Endothelial cell of umbilical vein (primary cell): ENCODE measurements at regions not wholly inside any gene's neighbourhood (a gene's known extent, or its start where the extent isn't known, plus 50 kb on each side); places are given as distances from the start of the nearest gene placed in this dataset.

Source experiments
- BruUV-seq: library from RNA; stranded (reverse); fragments of 400-500 nt; replicated peaks from 2 replicates; lab custom pipeline; 2021; lab: Mats Ljungman, UMichigan
- CTCF ChIA-PET: fragments of 300-600, 350-600 bp; sonication (Branson Sonifier 250); formaldehyde crosslinking; loops from one replicate; lab custom pipeline; 2021; ENCODE audit warnings: antibody characterized with exemption, inconsistent platforms; lab: Charles Lee
- POLR2A ChIA-PET: fragments of 300-600, 350-600 bp; sonication (Branson Sonifier 250); formaldehyde crosslinking; loops from one replicate; lab custom pipeline; 2021; ENCODE audit warnings: antibody characterized with exemption, inconsistent platforms; lab: Charles Lee
- DNase-seq: peaks from one replicate; pipeline ENCODE4 v3.0.0-alpha.2; 2011; ENCODE audit warnings: low read depth, low spot score
- FAIRE-seq: peaks from 2 replicates; lab custom pipeline; 2011; peaks lifted over from hg19 to GRCh38; lab: Jason Lieb, UNC
- H2AFZ ChIP-seq: 2 replicates; pipeline ENCODE4 v1.6.0; 2012; ENCODE audit warnings: low read depth, low read length, control low read depth, inconsistent platforms
- H3K27ac ChIP-seq: 2 replicates; pipeline ENCODE4 v1.5.1; 2011; ENCODE audit warnings: low read depth, mild to moderate bottlenecking, control low read depth, low read length, moderate library complexity; ENCODE audit not compliant: insufficient read depth
- H3K27me3 ChIP-seq, 2 experiments: 2 replicates each; pipeline versions ENCODE4 v1.6.0 to v1.6.1; 2011; ENCODE audit warnings: low read length in 2 of 2, mixed read lengths in 1 of 2; ENCODE audit not compliant: control insufficient read depth in 2 of 2, insufficient read depth in 2 of 2
- H3K36me3 ChIP-seq, 2 experiments: 2 replicates in 1 of 2; 3 replicates in 1 of 2; pipeline ENCODE4 v1.5.1; 2011; ENCODE audit warnings: low read length in 2 of 2, mild to moderate bottlenecking in 1 of 2, moderate library complexity in 1 of 2; ENCODE audit not compliant: control insufficient read depth in 2 of 2, insufficient read depth in 2 of 2; ENCODE audit errors: extremely low read depth in 1 of 2
- H3K4me1 ChIP-seq: 3 replicates; pipeline ENCODE4 v1.5.1; 2011; ENCODE audit warnings: mild to moderate bottlenecking, low read length; ENCODE audit not compliant: control insufficient read depth, insufficient read depth; ENCODE audit errors: extremely low read depth
- H3K4me2 ChIP-seq: 2 replicates; pipeline ENCODE4 v1.6.1; 2011; ENCODE audit warnings: low read length, control low read depth, mixed read lengths; ENCODE audit not compliant: insufficient read depth
- H3K4me3 ChIP-seq, 3 experiments: fragments of 200-600 bp in 1 of 3; sonication (generic), shearing (Covaris generic) in 1 of 3; replicated peaks in 1 of 3; 2 replicates each; pipeline ENCODE4 v1.5.1; 2011 to 2016; ENCODE audit warnings: control low read depth in 3 of 3, low read length in 3 of 3, mild to moderate bottlenecking in 2 of 3, inconsistent platforms in 1 of 3, low read depth in 1 of 3, moderate library complexity in 1 of 3; ENCODE audit not compliant: insufficient read depth in 1 of 3
- H3K79me2 ChIP-seq: 2 replicates; pipeline ENCODE4 v1.6.0; 2012; ENCODE audit warnings: low read length, inconsistent platforms; ENCODE audit not compliant: control insufficient read depth, insufficient read depth
- H3K9ac ChIP-seq: replicated peaks from 2 replicates; pipeline ENCODE3; 2011; ENCODE audit warnings: low read length, control low read depth; ENCODE audit not compliant: insufficient read depth; ENCODE audit errors: extremely low read depth
- H3K9me1 ChIP-seq: replicated peaks from 3 replicates; pipeline ENCODE4 v1.6.0; 2011; ENCODE audit warnings: mild to moderate bottlenecking, low read length; ENCODE audit not compliant: control insufficient read depth, insufficient read depth; ENCODE audit errors: extremely low read depth
- H3K9me3 ChIP-seq: replicated peaks from 2 replicates; pipeline ENCODE4 v1.5.1; 2012; ENCODE audit warnings: low read length, inconsistent platforms; ENCODE audit not compliant: control insufficient read depth, insufficient read depth
- H4K20me1 ChIP-seq: replicated peaks from 2 replicates; pipeline ENCODE3; 2011; ENCODE audit warnings: mild to moderate bottlenecking, low read length; ENCODE audit not compliant: control insufficient read depth, insufficient read depth; ENCODE audit errors: extremely low read depth
- GATA2 ChIP-seq: IDR thresholded peaks from 2 replicates; pipeline ENCODE4 v1.7.0; 2011; ENCODE audit warnings: low read depth, mild to moderate bottlenecking, moderate library complexity, mixed read lengths, low read length; ENCODE audit not compliant: insufficient read length, insufficient read depth
- POLR2AphosphoS5 ChIP-seq: IDR thresholded peaks from 2 replicates; pipeline ENCODE4 v1.6.1; 2012; ENCODE audit warnings: low read depth, mild to moderate bottlenecking, control low read depth, low read length, moderate library complexity; ENCODE audit not compliant: insufficient read depth
- dilution Hi-C: fragments of 300-500 bp; cut with MboI; formaldehyde crosslinking; loops from one replicate; pipeline ENCODE4 v1.15.0; 2019; ENCODE audit warnings: low sequenced_read_pairs; ENCODE audit not compliant: extremely low pct_ligation_motif_present
- intact Hi-C: fragments of 100-400 bp; cut with micrococcal nuclease; formaldehyde crosslinking; loops from one replicate; pipeline ENCODE4 v1.10.0; 2022
- TF ChIP-seq, protein P1 (sequence below), 2 donors: IDR thresholded peaks; 1 replicate in 1 of 2; 2 replicates in 1 of 2; pipeline ENCODE4 v1.5.1; 2011; ENCODE audit warnings: low read length in 2 of 2, mild to moderate bottlenecking in 2 of 2, moderate library complexity in 2 of 2, control low read depth in 1 of 2, inconsistent platforms in 1 of 2, low read depth in 1 of 2; ENCODE audit not compliant: insufficient read depth in 1 of 2; ENCODE audit errors: extremely low read depth in 1 of 2
- TF ChIP-seq, protein P2 (sequence below): IDR thresholded peaks from 2 replicates; pipeline ENCODE4 v1.6.1; 2011; ENCODE audit not compliant: insufficient read depth, insufficient read length

DNA sequence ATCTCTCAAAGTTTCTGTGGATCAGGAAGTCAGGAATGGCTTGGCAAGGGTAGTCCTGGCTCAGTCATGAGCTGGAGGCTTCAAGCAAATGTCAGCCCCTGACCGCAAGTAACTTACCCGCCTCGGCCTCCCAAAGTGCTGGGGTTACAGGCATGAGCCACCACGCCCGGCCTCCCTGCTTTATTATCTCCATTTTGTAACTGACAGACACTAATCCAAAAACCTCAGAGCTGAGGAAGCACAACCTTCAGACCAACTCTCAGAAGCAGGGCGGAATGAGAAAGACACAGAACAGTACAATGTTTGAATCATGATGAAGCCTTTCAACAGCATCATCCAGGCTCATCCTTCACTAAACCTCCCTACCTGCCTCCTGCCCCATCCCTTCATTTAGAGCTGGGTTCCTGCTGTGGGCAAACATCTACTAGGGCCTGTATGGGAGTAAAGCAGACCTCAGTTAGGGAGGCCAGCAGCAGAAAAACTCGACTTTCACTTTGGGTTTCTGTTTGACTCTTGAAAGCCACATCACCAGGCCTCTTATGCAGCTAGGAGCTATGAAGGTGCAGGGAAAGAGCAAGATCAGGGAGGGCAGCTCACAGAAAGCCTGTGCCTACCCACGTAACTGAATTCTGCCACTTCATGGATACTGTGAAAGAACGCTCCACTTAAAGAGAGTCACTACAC lies 84.4 kb upstream of the RAB4A start:
- dilution Hi-C loops: no loop called here

More for the DNA sequence above, 84.4 kb upstream of the RAB4A start:
- Histone ChIP-seq H3K27me3 (no peaks in the 10 kb centered on the region), H3K4me2 (no peak overlapping the region), H2AFZ (no peak overlapping the region), H3K79me2 (no peaks in the 10 kb centered on the region), H3K4me1 (no peaks in the 10 kb centered on the region), H4K20me1 (no peaks in the 10 kb centered on the region), H3K9ac (no peak overlapping the region), H3K9me1 (no peaks in the 10 kb centered on the region), H3K36me3 (no peaks in the 10 kb centered on the region), H3K9me3 (no peaks in the 10 kb centered on the region), H3K27ac (no peak overlapping the region), H3K4me3 (no peak overlapping the region)
- ChIA-PET CTCF (no interaction called here), POLR2A (no interaction called here)
- intact Hi-C loops: no loop called here
- DNase-seq (no peak), FAIRE-seq (no peak)
- TF ChIP-seq, protein P1, sequence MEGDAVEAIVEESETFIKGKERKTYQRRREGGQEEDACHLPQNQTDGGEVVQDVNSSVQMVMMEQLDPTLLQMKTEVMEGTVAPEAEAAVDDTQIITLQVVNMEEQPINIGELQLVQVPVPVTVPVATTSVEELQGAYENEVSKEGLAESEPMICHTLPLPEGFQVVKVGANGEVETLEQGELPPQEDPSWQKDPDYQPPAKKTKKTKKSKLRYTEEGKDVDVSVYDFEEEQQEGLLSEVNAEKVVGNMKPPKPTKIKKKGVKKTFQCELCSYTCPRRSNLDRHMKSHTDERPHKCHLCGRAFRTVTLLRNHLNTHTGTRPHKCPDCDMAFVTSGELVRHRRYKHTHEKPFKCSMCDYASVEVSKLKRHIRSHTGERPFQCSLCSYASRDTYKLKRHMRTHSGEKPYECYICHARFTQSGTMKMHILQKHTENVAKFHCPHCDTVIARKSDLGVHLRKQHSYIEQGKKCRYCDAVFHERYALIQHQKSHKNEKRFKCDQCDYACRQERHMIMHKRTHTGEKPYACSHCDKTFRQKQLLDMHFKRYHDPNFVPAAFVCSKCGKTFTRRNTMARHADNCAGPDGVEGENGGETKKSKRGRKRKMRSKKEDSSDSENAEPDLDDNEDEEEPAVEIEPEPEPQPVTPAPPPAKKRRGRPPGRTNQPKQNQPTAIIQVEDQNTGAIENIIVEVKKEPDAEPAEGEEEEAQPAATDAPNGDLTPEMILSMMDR (IDR thresholded peaks at IDR 0.05; ENCODE audit: extremely low read depth in 1 of 2, insufficient read depth in 1 of 2, low read depth in 1 of 2, low read length in 2 of 2): no peak
- no peak for TF ChIP-seq GATA2
- TF ChIP-seq, protein P2, sequence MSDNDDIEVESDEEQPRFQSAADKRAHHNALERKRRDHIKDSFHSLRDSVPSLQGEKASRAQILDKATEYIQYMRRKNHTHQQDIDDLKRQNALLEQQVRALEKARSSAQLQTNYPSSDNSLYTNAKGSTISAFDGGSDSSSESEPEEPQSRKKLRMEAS: no peak
- TF ChIP-seq POLR2AphosphoS5: no peak
- BruUV-seq: no TSS peak
